HG03439 (cell line): ENCODE measurements at regions not wholly inside any gene's neighbourhood (a gene's known extent, or its start where the extent isn't known, plus 50 kb on each side); places are given as distances from the start of the nearest gene placed in this dataset.

Experiments used
- ATAC-seq: cut with Tn5 transposase; IDR thresholded peaks from one replicate; pipeline ENCODE4 v1.9.1; 2021; ENCODE audit warnings: mild to moderate bottlenecking, moderate library complexity; ENCODE audit not compliant: unreplicated experiment

DNA sequence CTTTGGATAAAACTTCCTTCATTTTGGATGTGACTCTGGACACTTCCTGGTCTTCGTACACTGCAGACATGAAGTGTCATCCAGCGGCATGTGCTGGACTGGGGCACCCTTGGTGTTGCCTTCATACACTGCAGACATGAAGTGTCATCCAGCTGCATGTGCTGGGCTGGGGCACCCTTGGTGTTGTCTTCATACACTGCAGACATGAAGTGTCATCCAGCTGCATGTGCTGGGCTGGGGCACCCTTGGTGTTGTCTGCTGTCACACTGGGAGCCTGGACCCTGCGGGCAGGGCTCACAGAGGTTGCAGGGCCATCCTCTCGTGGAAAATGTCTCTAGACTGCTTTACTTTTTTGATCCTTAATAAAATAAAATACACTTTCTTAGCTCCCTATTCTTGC is 771.4 kb downstream of the BRD1 start:
- no peak for ATAC-seq

DNA sequence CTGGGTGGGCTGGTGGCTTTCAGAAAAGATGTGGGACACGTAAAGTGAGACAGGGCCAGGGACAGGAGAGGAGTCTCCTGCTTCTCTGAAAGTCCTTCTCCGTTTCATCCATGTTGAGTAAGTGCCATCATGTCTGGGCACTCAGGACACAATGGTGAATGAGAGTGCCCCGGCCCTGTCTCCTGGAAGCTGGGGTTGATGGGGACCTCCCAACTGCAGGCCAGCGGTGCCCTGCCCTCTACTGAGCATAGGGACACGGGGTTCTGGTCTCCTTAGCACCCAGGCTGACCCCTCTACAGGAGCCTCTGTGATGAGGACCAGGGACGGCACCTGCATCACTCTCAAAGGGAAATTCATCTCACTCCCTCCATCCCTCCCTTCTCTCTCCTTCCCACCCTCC is 772.3 kb downstream of the BRD1 start:
- ATAC-seq, result no peak

DNA sequence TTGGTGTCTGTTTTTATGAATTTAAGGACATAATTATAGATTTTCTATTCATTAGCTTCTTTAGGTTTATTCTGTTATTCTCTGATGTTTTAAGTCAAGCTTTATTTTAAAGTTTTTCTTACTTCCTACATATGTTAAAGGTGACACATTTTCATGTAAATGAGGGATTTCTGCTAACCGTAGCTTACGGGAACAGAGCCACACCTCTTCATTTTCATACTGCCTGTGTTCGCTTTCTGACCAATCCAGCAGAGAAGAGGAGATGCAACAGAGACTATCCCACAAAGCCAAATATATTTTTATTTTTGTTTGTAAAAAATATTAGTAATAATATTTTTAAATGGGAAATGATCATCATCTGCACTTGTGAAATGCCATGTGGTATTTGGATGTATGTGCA is 774.1 kb downstream of the BRD1 start:
- no peak for ATAC-seq

DNA sequence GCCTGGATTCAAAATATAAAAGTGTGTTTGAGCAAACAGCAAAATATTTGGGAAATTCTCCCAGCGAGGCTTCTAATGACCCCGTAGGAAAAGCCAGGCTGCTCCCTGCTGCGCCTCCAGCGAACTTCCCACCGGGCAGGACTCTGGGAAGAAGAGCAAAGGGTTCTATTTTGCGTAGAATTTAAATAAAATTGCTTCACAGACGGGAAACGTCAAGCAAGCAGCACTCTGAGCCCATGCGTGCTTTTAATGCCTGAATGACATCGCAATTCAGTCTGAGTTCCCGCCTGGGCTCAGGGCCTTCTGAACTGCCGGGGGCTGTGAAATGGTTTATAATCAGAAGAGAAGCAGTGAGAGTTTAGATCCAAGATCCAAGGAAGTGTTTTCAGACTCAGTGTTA is 775.1 kb downstream of the BRD1 start:
- no peak for ATAC-seq

DNA sequence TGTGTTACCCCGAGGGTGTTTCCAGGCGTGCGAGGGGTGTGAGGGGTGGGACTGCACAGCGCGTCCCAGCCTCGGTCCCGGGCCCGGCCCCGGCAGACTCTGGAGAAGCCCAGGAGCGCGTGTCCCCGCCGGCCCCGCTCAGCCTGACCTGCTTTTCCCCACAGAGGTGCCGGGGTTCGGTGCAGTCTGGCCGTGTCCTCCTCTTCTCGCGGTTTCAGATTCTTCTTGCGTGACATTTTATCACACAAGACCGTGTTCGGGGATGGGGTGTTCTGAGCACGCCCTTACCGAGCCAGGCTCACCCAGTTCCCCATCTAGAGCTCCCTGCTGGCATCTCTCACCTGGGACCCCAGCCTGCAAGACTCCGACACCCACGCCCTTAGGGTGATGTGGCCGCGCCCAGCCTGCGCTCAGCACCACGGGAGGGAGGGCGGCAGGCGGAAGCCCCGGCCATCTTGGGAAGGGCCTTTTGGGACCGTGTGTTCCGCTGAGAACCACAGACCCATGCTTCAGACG is 775.6 kb downstream of the BRD1 start:
- ATAC-seq, result no peak

DNA sequence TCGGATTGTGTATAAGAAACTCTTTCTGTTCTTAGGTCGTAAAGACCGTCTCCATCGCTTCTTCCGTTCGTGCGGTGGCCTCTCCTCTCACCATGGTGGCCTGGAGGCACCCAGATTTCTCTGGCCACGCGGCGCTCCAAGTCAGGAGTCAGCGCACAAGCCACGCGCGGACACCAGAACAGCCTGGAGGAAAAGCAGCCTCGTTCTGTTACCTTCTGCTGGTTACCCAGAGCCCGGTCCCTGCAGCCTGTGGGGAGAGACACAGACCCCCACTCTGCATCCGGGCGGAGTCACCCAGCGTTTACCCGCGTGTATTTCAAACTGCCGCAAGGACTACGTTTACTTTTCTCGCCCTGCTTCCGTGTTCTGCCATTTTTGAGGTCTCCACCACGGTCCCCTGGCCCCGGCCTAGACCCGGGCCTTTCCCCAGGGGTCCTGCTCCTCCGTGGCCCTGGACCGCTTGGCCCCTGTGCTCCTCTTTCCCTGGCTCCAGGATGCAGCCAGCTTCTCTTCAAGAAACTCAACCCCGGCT is 776.1 kb downstream of the BRD1 start:
- ATAC-seq, result no peak

DNA sequence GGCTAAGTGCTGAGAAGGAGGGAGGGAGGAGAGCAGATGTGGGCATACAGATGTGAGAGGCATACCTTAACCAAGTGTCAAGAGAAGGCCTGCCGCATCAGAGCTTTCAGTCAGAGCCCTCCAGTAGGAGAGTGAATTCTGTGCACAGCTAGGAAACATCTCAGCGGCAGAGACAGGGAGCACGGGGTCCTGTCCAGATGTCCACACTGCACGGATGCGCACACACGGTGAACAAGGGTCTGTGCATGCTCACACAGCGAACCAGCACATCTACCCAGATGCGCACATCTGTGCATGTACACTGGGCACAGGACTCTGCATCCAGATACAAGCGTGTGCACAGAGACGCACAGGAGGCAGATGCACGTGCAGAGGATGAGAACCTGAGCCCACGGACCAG is 778.0 kb downstream of the BRD1 start:
- no peak for ATAC-seq

DNA sequence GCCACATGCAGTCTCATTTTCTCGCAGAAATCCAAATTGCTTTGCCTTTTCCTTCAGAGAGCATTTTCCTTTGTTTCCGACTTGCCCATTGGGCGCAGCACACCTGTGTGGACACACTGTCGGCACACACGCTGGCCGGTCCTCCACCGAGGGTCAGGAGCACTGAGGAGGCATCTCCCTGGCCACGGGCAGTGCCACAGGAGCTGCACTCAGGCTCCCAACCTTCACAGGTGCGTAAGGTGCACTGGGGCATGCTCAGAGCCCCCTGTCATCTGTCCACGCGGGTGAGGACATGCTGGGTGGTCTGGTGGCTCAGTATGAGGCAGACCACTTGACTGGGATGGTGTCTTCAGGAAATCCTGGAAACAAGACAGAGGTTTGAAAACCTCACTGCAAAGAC is 779.1 kb downstream of the BRD1 start:
- no peak for ATAC-seq

DNA sequence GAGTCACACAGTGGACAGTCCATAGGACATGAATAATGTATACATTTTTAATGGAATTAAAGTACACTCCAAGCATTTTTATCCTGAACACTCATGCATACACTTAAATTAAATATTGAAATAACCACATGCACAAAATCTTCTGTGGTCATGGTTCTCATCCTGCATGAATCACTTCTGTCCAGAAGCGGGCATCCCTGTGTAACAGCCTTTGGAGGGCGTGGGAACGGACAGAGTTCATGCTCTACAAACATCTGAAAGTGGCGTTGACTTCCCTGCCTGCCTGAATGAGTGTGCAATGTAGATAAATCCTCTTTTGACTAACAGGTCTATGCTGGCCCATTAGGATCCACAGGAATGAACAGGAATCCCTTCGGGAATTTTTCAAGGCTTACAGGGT is 780.2 kb downstream of the BRD1 start:
- ATAC-seq, result no peak

DNA sequence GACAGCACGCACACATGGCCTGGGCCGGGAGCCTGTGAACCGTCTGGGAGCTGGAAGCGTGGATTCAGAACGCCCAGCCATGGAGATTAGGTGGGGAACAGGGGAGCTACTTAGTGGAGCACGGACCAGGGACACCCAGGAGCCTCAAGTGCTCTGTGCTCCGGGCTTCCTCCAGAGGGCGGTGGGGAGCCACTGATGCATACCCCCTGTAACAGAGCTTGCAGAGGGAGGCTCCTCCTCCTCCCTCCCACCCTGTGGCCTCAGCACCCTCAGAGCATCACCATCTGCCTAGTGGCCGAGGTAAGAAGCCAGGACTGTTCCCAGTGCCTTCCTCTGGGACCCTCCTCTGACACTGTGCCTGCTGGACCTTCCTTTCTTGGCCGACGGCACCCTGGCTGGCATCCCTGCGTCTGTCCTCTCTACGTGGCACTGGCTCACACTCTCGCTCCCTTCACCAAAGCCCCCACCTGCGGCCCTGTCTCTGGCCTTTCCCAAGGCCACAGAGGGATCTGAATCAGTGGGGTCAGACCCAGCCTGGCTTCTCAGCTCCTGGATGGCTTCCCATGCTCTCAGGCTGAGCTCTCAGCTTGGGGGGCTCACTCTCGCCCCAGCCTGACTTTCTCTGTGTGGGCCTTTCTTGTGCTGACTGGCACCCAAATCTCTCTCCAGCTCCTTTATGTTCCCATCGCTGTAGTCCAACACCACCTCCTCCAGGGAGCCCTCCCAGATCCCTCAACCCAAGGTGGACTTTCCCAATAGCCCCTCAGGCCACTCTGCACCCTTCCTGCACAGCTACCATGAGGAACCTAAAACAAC is 780.9 kb downstream of the BRD1 start:
- ATAC-seq, result no peak

DNA sequence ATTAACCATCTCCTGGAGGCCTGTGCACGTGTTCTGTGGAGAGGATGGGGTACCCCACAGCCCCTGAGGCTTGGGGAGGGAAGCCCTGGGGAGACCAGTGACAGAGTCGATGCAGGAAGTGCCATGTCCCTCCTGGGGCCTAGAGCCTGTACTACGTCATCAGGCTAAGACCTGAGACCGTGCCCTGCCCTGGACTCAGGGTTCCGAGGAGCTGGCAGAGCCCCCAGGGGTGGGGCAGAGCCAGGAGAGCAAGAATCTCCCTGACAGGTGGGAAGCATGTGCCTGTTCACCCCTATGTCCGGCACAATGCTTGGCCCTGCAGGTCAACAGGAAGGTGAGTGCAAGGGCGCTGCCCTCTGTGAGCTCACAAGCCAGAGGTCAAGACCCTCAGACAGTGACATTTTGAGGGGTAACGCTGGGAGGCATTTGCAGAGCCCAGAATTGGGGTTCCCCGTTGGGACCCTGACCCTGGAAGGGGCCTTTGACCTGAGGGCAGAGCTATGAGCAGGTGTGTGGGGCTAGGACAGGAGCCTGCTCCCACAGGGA is 781.6 kb downstream of the BRD1 start:
- ATAC-seq, result no peak

DNA sequence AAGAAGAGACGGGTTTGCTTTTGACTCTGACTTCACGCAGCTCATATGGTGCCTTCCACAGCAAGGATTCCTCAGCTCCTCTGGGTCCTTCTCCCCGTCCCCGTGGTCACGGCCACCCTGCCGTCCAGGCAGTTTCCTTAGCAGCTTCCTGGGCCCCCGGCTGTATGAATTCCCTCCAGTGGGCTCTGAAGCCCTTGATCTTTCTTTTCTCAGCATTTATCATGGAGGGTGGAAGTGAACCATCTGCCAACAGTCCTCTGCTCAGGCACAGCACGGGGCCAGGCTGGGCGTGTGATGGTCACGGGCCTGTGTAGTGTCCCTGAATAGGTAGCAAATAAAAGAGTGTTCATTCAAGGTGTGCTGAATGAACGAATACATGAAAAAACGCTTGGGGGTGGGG is 782.4 kb downstream of the BRD1 start:
- no peak for ATAC-seq

DNA sequence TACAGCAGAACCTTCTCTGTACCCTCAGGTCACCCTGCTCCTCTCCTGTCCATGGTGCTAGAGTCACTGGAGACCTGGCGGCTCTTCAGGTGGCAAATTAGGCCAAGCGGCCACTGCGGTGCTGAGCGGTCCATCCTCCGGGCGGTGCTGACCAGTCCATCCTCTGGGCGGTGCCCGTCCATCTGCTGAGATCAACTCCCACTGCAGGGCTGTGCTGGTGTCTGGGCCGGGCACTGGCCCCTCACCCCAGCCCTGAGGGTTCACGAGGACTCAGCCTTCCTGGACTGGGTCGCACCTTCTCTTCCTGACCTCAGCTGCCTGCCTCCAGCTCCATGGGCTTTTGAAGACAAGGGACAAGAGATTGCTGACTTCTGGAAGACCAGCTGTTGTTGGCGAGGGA is 782.9 kb downstream of the BRD1 start:
- ATAC-seq, result no peak

DNA sequence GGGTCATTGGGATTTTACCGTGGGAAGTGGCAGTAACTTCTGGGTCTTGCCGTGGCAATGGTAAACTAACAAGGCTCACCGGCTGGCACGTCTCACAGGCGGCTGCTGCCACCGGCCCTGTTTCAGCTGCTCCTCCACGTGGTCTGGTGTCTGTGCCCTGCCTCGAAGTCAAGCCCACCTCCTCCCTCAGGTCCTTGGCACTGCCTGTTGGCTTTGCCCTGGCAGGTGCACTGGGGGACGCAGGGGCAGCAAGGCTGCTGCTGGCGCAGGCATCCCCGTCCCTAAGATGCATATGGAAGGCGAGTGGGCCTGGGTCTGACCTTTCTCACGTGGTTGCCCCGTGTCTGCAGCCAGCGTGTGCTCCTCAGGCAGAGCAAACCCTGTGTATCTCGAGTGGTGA is 783.6 kb downstream of the BRD1 start:
- ATAC-seq, result no peak

DNA sequence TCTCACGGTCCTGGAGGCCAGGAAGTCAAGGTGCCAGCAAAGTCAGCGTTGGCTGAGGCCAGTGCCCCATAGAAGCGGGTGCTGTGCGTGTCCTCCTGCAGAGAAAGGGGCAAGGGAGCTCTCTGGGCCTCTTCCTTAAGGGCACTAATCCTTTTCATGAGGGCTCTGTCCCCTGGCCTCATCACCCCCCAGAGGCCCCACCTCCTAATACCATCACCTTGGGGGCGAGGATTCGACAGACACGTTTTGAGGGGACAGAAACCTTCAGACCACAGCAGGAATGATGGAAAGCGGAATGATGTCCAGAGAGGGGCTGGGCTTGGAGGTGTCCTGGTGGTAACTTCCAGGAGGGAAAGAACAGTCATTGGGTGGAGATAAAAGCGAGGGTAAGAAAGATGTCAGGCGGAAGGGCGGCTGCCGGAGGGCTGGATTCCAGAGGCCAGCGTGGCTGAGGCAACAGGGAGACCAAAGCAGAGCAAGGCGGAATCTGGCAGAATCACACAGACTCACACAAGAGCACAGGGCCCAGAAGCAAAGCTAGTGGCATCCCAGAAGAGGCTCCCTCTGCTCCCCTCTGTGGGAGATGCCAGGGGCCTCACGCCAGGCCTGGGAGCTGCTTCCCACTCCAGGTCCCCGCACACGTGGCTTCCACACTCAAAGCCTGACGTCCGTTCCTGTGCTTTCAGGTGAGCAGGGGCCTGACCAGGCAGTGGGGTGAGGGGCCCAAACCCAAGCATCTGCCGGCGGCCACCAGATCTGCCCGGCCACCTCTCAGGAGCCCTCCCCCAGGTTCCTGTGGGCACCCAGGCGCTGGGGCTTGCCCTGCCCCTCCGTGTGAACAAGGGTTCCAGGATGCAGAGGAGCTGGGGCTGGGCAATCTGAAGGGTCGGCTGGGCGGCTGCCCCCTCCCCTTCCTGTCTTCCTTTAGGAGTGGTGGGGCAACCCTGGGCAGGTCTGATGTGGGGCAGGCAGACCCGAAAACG is 784.5 kb downstream of the BRD1 start:
- no peak for ATAC-seq

DNA sequence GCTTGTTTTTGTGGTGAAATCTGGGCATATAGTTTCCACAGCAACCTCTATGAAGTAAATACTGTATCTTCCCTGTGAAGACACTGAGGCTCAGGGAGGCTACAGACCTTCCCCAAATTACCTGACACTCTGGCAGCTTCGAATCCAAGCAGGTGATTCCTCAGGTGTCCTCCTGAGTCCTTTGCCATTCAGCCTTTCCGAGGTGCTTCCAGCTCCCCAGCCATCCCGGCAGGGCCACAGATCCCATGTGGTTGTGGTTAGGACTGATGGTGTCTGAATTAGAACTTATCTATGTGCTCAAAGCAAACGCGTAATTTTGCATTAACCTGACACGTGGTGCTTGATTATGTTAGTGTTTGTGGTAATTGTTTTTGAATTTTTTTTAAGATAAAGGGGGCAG is 785.6 kb downstream of the BRD1 start:
- ATAC-seq, result no peak

DNA sequence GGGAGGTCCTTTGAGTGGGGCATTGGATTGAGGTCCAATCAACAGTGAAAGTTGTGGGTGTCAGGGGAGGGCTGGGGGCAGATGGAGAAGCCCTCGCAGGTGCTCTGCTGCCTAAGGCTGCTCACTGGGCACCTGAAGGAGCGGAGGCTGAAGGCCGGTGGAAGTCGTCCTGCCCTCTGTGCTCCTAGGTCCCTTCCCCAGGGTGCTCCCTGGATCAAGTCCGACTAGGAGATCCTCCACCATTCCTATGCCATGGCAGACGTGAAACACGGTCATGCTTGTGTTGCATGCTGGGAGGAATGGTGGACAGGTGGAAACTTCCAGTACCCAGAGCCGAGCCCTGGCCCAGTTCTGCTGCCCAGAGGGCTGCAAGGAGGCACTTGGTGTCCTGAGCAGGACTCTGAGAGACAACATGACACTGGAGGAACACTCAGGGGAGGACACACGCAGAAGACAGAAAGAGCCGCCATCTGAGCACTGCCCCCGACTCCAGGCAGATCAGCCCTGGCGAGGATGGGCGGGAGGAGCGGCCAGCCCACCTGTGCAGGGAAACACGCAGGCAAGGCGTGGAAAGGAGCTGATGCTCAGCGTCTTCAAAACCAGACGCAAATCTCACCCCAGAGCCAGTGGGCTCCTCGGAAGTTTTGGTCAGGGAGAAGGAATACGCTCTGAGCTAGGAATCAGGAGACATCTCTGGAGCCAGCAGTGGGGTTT is 786.8 kb downstream of the BRD1 start:
- ATAC-seq, result no peak

DNA sequence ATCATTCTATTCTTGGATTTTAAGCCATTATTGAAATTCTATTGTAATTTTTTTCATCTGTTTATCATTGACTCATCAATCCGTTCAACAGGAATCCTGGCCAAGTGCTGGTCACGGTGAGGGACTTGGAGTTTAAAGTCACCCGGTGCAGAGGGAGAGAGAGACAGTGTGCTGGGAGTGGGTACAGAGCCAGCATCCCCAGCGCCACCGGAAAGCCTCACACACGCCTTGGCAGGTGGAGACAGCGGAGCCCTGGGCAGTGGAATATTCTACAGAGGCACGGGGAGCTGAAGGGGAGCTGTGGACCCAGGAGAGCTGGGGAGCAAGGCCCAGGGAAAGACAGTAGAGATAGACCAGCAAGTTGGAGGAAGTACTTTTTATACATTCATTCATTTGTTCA is 787.6 kb downstream of the BRD1 start:
- ATAC-seq, result no peak

DNA sequence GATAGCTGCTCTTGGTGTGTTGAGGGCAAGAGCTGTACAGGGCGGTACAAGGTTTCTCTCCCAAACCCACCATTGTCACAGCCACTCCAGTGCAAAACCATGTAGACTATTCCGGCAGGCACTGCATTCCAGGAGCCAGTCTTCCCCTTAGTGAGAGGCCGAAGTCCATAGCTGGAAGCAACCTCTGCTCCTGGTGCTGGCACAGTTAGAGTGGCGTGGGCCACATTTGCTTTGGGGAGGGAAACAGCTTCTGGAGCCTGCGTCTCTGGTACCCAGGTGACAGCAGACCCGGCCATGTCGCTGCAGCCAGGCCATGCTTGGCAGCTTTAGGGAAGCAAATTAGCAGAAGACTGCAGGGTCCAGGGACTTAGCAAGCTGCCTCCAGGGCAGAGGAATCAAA is 788.0 kb downstream of the BRD1 start:
- ATAC-seq, result no peak

DNA sequence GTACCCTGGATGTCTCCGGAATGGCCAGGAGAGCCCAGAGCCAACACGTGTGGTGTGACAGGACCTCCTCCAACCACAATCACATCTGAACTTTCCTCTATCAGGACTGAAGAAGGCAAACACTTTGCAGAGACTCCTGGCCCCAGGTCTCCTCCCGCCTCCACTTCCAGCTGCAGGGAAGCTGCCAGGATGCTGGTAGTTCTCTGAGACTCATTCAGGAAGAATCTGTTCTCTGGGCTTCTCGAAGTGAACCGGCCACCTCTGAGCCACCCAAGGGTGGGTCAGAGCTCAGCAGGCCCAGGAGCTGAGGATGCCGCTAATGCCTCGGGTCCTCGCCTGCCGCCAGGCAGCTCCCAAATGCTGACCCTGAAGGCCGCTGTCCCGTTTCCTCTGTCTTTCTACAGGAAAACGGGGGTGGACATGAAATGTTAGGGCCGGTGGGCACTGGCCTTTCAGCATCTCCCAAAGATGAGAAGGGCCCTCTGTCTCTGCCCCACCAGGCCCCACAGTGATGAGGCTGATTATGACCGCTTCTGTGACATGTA is 789.9 kb downstream of the BRD1 start:
- ATAC-seq, result no peak
